ENCODE measurements at regions not wholly inside any gene's neighbourhood (a gene's known extent, or its start where the extent isn't known, plus 50 kb on each side); places are given as distances from the start of the nearest gene placed in this dataset.

DNA sequence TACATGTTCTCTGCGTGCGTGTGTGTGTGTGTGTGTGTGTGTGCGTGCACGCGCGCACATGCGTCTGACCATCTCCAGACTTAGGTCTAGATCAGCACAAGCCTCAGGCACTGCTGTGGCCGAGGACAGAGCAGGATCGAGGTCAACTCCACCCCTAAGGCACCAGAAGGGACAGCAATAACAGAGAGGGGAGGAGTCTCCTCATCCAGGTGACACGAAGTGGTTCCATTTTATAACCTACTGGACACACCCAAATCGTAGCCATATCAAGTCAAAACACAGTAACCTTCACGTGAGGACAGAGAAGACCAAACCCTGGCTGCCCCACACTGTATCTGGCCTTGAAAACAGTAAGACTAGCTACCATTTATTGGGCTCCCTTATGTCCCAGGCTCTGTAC is 224.1 kb downstream of the FGFR2 start:
- no peak for TF ChIP-seq POLR2A (IDR thresholded peaks at IDR 0.05)
- TF ChIP-seq EP300 (IDR thresholded peaks at IDR 0.05): no peak

All from gastroesophageal sphincter (tissue), 2 donors.